SJSA1 (cell line): ENCODE measurements at regions not wholly inside any gene's neighbourhood (a gene's known extent, or its start where the extent isn't known, plus 50 kb on each side); places are given as distances from the start of the nearest gene placed in this dataset.
A peak's percentile ranks its signal among the peaks of the same experiment; 100 is the strongest.

Experiments used
- DNase-seq, 2 experiments: peaks; one replicate each; pipeline ENCODE4 v3.0.0-alpha.2; 2015 to 2020; ENCODE audit warnings: low spot score in 2 of 2, low read depth in 1 of 2
- H3K27ac ChIP-seq: fragments of 250-450 bp; sonication (Bioruptor Pico); 2 replicates; pipeline ENCODE4 v1.5.1; 2020; ENCODE audit warnings: mild to moderate bottlenecking, moderate library complexity
- H3K27me3 ChIP-seq: fragments of 250-450 bp; sonication (Bioruptor Pico); replicated peaks from 2 replicates; pipeline ENCODE4 v1.5.1; 2020; ENCODE audit warnings: mild to moderate bottlenecking, moderate library complexity
- H3K36me3 ChIP-seq: fragments of 250-450 bp; sonication (Bioruptor Pico); 2 replicates; pipeline ENCODE4 v1.5.1; 2020; ENCODE audit warnings: mild to moderate bottlenecking
- H3K4me1 ChIP-seq: fragments of 250-450 bp; sonication (Bioruptor Pico); replicated peaks from 2 replicates; pipeline ENCODE4 v1.6.1; 2021; ENCODE audit warnings: mild to moderate bottlenecking
- H3K4me3 ChIP-seq: fragments of 250-450 bp; sonication (Bioruptor Pico); 2 replicates; pipeline ENCODE4 v1.5.1; 2020; ENCODE audit warnings: mild to moderate bottlenecking
- H3K9me3 ChIP-seq: fragments of 250-450 bp; sonication (Bioruptor Pico); replicated peaks from 2 replicates; pipeline ENCODE4 v1.5.1; 2020; ENCODE audit warnings: mild to moderate bottlenecking

DNA sequence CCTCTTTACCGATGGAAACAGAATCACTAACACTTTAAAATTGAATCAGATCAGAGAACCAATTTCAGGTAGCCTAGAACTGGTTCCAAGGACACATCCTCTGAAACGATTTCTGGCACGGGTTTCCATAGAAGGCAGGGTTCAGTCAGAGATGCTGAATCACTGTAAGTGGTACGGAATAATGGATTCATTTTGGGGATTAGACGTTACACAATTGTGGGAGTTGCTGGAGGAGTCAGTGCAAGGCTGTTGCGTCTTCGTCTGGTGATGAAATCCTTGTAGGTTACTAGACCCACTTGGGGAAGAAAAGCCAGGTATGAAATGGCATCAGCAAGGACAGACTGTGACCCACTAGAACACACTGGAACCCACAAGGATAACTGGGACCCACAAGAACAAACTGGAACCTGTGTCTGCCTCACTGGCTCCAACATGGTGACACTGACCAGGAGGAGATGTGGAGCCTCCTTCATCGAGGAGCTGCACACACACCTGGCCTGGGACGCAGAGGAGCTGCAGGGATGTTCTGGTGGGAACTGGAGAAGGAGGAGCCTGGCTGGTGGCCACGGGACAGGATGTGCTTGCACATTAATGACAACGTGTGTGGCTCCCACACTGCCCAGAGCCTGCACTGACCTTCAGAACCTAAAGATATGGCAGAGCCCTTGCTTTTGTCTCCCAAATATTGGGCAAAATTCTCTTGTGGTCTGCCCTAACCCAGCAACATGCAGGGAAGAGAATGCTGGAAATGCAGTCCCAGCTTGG, 105.1 kb downstream of the TRAPPC11 start:
- no peaks in the 10 kb centered on the region for H3K36me3 ChIP-seq
- no peaks in the 10 kb centered on the region for H3K9me3 ChIP-seq
- H3K4me3 ChIP-seq, result no peak overlapping the region
- H3K27me3 ChIP-seq, result peaks cover 3% of the 10 kb centered on the region; the same call in 1 of the 2 replicates
- H3K27ac ChIP-seq, result no peak overlapping the region
- no peaks in the 10 kb centered on the region for H3K4me1 ChIP-seq
- DNase-seq, result no peak

DNA sequence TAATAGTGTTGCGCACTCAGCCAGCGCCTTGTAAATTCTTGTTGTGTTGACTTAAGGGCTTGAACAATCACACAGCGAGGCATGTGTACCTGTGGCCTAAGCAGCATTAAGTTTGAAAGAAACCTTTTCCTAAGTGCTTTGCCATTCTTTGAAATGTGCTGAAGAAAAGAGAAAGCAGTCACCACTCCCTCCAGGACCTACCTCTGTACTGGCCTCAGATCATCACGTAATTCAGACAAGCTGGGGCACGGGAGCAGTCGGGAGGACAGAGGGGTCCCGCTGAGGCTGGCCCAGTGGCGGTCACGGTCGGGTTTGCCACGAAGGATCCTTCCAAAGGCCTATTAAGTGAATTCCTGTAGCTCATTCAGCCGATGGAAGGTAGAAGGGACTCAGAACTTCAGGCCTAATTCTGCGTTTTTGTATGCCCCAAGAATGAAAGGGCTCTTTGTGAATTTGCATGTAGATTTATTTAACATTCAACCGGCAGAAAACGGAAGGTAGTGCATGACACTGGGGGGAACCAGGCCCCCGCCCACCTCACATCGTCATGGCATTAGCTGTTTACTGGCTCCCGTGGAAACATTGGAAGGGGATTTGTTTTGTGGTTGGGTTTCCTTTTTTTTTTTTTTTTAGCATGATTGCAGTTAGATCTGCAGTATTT, 106.3 kb downstream of the TRAPPC11 start:
- Histone ChIP-seq H3K4me1 (no peaks in the 10 kb centered on the region), H3K9me3 (no peaks in the 10 kb centered on the region), H3K36me3 (no peaks in the 10 kb centered on the region), H3K27me3 (peaks cover 3% of the 10 kb centered on the region; the same call in 1 of the 2 replicates), H3K4me3 (no peak overlapping the region), H3K27ac (no peak overlapping the region)
- no peak for DNase-seq

DNA sequence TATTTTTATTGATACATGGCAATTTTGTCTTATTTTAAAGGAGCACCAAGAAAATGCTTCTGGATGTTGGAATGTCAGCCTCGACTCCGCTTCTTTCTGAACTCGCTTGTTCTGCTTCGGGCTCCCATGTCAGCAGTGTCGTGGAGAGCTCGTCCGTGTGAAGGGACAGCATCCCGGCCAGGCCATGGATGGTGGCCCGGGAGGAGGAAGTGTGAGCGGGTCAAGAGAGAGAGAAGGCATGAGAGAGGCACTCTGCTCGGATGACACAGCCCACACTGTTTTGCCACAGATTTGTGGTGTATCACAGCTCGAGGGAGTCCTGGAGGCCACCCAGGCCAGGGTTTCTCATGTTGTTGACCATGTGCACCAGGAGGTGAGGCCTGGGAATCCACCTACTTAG, 107.0 kb downstream of the TRAPPC11 start:
- Histone ChIP-seq H3K27ac (no peak overlapping the region), H3K9me3 (no peaks in the 10 kb centered on the region), H3K36me3 (no peaks in the 10 kb centered on the region), H3K4me1 (no peaks in the 10 kb centered on the region), H3K27me3 (0 out of 2 replicates have a peak, but pooled peaks cover 3% of the 10 kb centered on the region), H3K4me3 (no peak overlapping the region)
- no peak for DNase-seq

DNA sequence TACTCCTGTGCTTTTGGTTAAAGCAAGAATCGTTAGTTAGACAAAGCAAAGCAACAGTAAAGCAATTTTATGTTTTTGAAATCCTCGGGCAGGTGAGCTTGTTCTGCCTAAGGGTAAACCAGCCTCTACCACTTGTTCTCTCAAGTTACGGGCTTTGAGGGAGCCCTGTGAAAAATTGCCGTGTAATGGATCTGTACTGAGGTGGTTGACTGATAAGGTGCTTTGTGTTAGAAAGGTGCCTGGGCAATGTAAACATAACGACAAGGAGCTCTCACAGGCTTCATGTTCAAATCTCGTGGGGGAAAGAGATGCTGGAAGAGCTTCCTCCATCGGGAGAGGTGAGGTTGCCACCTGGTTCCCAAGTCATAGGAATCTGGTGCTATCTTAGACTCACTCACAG, 111.8 kb downstream of the TRAPPC11 start:
- Histone ChIP-seq H3K4me3 (no peak overlapping the region), H3K9me3 (no peaks in the 10 kb centered on the region), H3K27me3 (no peaks in the 10 kb centered on the region), H3K27ac (no peak overlapping the region), H3K4me1 (no peaks in the 10 kb centered on the region), H3K36me3 (no peaks in the 10 kb centered on the region)
- no peak for DNase-seq

DNA sequence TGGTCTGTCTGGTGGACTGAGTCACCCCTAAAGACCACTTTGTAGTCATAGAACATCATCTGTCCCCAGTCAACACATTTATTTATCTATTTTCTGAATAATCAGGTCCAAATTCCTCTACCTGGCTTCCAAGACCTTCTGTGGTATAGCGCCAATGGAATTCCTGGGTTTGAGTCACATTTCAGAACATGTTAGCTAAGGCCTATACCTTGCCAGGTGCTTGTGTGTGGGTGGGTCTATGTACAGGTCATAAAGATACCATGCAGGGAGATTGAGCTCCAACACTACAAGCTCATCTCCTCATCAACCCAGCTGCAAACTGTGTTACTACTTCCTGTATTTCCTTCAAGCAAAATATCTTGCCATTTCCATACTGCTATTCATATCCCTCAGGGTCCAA, 113.3 kb downstream of the TRAPPC11 start:
- no peaks in the 10 kb centered on the region for H3K36me3 ChIP-seq
- no peaks in the 10 kb centered on the region for H3K9me3 ChIP-seq
- H3K27me3 ChIP-seq, result no peaks in the 10 kb centered on the region
- H3K27ac ChIP-seq, result no peak overlapping the region
- no peak for DNase-seq
- no peaks in the 10 kb centered on the region for H3K4me1 ChIP-seq
- no peak overlapping the region for H3K4me3 ChIP-seq

DNA sequence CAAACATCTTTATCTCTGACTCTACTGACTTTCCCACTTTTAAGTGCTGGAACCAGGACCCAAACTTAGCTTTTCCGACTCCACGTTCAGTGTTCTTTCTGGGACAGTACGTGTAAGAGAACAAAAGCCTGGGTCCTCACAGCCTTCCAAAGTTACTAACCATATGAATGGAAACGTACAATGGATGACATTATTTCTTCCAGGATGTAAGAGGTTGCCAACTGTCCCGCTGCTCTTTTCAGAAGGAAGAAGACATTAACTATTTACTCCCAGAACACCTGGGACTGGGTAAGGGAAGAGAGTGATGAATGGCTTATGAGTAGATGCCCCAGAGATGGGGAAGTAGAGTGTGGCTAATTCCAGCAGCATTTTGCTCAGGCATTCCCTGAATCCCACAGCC, 114.7 kb downstream of the TRAPPC11 start:
- Histone ChIP-seq H3K4me3 (no peak overlapping the region), H3K4me1 (no peaks in the 10 kb centered on the region), H3K27ac (no peak overlapping the region), H3K36me3 (no peaks in the 10 kb centered on the region), H3K27me3 (no peaks in the 10 kb centered on the region), H3K9me3 (no peaks in the 10 kb centered on the region)
- DNase-seq, result no peak

DNA sequence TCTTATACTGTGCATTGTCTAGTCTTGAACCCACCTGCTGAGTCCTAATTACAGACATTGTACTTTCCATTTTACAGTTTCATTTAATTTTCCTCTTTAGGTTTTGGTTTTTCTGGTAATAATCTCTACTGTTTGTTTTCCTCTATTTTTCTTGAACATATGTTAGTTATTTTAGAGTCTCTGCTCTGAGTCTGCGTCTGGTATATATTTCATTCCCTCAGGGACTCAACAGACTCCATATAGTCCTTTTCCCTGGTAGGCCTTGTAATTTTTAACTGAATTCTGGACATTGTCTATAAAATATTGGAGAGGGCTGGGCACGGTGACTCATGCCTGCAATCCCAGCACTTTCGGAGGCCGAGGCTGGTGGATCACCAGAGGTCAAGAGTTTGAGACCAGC, 121.8 kb upstream of the STOX2 start:
- Histone ChIP-seq H3K4me3 (no peak overlapping the region), H3K36me3 (no peaks in the 10 kb centered on the region), H3K27ac (no peak overlapping the region), H3K27me3 (no peaks in the 10 kb centered on the region), H3K4me1 (no peaks in the 10 kb centered on the region), H3K9me3 (no peaks in the 10 kb centered on the region)
- no peak for DNase-seq

DNA sequence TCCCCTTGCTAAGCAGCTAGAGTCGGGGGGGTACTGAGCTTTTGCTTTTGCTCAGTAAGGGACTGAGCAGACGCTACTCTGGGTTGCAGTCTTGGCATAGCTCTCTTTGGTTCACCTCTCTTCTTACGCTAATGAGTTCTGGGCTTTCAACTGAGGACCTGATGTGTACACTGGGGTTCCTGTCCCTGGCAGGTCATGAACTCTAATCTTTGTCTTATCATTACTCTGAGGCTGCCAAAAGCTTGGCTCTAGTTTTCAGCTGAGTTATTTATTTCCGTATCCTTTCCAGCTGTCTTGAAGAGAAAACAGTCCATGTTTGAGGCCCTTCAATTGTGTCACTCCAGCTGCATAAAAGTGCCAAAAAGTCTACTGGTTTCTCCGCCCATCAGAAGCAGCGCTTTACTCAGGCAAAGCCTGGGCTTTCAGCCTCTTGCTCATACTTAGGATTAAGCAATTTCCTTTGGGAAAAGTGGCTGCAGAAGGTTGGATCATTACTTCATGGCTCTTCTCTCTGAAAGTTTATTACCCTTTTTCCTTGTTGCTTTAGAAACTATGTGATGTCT, 121.0 kb upstream of the STOX2 start:
- DNase-seq, result no peak

DNA sequence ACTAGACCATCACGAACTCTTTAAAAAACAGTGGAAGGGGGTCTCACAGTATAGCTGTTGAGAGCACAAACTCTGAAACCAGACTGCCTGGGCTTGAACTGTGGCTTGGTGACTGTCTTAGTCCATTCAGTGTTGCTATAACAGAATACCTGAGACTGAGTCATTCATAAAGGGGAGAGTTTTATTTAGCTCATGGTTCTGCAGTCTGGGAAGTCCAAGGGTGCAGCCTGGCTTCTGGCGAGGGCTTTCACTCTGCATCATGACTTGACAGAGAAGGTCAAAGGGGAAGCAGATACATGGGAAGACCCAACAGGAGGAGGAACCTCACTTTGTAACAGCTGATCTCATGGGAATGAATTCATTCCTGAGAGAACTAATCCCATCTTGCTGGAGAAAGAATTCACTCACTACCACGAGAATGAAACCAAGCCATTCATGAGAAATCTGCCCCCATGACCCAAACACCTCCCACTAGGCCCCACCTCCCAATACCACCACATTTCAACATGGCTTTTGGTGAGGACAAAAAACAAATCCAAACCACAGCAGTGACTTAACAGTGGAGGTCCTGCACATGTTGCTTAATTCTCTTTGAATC, 116.7 kb upstream of the STOX2 start:
- Histone ChIP-seq H3K4me1 (no peaks in the 10 kb centered on the region), H3K36me3 (no peaks in the 10 kb centered on the region), H3K27ac (no peak overlapping the region), H3K9me3 (no peaks in the 10 kb centered on the region; the same call in 1 of the 2 replicates), H3K4me3 (no peak overlapping the region), H3K27me3 (no peaks in the 10 kb centered on the region)
- no peak for DNase-seq

More for the DNA sequence above, 121.0 kb upstream of the STOX2 start:
- Histone ChIP-seq H3K27me3 (no peaks in the 10 kb centered on the region), H3K4me3 (no peak overlapping the region), H3K36me3 (no peaks in the 10 kb centered on the region), H3K4me1 (no peaks in the 10 kb centered on the region), H3K27ac (no peak overlapping the region), H3K9me3 (no peaks in the 10 kb centered on the region)

DNA sequence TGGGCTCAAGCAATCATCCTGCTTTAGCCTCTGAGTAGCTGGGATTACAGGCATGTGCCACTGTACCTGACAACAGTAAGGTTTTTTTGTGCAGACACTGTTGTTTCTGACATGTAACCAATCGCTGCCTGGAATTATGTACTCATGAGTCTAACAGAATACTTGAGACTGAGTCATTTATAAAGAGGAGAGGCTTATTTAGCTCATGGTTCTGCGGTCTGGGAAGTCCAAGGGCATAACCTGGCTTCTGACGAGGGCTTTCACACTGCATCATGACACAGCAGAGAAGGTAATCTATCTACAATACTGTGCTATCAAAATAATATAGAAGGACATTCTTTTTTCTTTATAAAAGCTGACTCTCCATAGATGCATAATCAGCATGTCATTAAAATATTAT, 115.5 kb upstream of the STOX2 start:
- no peak overlapping the region for H3K27ac ChIP-seq
- no peaks in the 10 kb centered on the region; the same call in 1 of the 2 replicates for H3K9me3 ChIP-seq
- no peaks in the 10 kb centered on the region; the same call in 1 of the 2 replicates for H3K27me3 ChIP-seq
- H3K4me1 ChIP-seq, result no peaks in the 10 kb centered on the region
- H3K36me3 ChIP-seq, result no peaks in the 10 kb centered on the region
- DNase-seq, result no peak
- H3K4me3 ChIP-seq, result no peak overlapping the region

DNA sequence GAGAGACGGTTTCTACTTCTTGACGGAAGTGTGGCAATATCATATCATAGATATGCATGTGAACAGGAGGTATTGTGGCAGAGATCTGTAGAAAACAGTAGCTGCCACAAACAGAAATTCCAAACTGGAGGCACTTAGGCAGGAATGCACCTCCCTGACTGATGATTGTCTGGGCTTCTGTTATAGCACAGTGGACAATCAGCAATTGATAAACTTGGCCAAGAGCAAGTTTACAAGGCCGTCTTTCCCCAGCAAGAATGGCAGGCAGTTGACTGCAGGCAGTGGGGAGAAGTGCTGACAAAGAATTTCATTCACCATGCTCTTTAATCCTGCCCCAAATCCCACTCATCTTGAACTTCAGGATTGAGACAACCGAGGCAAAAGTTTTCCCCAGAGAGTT, 114.4 kb upstream of the STOX2 start:
- Histone ChIP-seq H3K9me3 (no peaks in the 10 kb centered on the region; the same call in 1 of the 2 replicates), H3K27ac (no peak overlapping the region)
- DNase-seq, result no peak

DNA sequence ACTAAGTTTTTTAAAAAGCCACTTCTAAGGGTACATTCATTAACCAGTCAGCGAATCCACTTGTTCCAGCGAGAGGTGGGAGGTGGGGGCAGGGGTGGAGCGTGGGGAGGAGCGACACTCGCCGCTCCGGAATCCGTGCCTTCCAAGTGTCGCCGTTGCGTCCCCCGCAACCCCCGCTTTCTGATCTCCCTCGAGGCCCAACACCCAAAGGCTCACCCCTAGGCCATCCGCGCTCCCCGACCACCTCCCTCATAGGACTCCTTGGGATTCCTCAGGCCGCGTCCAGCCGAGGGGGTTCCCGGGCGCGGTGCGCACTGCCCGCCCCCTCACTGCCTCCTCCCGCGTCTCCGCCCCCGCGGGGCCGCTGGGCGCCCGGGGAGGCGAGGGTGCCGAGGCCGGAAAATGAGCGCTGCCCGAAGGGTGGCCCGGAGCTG, 108.1 kb upstream of the STOX2 start:
- DNase-seq, result no peak
- no peaks in the 10 kb centered on the region; the same call in 1 of the 2 replicates for H3K9me3 ChIP-seq
- H3K36me3 ChIP-seq, result no peaks in the 10 kb centered on the region
- peaks cover 55% of the 10 kb centered on the region for H3K27me3 ChIP-seq
- H3K27ac ChIP-seq, result no peak overlapping the region
- peak overlapping the region; percentile 10; the same call in 1 of the 2 replicates for H3K4me3 ChIP-seq
- peaks cover 10% of the 10 kb centered on the region for H3K4me1 ChIP-seq

More for the DNA sequence above, 114.4 kb upstream of the STOX2 start:
- no peak overlapping the region for H3K4me3 ChIP-seq
- peaks cover 5% of the 10 kb centered on the region for H3K27me3 ChIP-seq
- H3K36me3 ChIP-seq, result no peaks in the 10 kb centered on the region
- no peaks in the 10 kb centered on the region for H3K4me1 ChIP-seq

DNA sequence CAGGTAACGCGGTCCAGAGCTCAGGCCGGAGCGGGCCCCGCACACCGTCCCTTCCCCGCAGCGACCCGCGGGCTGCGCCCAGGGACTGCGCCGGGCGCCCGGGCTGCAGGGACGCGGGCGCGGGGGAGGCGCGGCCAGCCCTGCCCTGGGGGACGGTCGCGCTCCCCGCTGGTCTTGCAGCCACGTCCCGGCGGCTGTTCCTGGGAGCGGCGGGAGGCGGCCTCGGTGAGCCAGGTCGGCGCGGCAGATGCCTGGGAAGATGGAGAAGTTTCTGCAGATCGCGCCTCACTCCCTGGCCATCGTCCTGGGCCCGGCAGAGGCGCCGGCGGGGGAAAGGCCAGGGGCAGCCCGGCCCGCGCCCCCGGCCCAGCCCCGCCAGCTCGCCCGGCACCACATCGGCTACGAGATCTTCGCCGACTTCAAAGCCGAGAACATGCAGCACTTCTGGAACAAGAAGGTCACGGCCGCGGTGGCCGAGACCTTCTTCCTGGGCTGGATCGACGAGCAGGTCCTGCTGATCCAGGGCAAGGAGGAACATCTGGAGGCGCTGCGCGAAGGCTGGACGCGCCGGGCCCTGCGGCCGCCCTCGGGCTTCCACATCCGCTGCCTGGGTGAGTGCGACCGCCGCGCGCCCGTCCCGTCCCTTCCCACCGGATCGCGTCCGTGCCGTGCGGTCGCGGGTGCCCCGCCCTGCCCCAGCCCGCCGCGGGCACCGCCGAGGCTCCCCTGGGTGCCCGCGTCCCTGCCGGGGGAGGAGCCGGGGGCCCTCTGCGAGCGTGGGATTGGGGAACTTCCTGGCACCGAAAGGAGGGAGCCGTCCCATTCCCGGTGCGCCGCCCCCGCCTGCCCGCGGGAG, 107.4 kb upstream of the STOX2 start:
- Histone ChIP-seq H3K36me3 (no peaks in the 10 kb centered on the region), H3K4me3 (peak overlapping the region; percentile 10), H3K27ac (no peak overlapping the region), H3K27me3 (peaks cover 55% of the 10 kb centered on the region), H3K4me1 (peaks cover 10% of the 10 kb centered on the region), H3K9me3 (no peaks in the 10 kb centered on the region; the same call in 1 of the 2 replicates)
- peak in 1 of 2 experiments; percentile 2 for DNase-seq
